ENCODE measurements at regions not wholly inside any gene's neighbourhood (a gene's known extent, or its start where the extent isn't known, plus 50 kb on each side); places are given as distances from the start of the nearest gene placed in this dataset.

GRCh38 chr10:117936566-117936965, 110.2 kb downstream of the RAB11FIP2 start:
- TF ChIP-seq SMC3 (IDR thresholded peaks at IDR 0.05), result no peak
- no peak for TF ChIP-seq POLR2A (IDR thresholded peaks at IDR 0.05; ENCODE audit: low read length)

Measured in A549 (cell line).